HTR-8/SVneo (cell line): ENCODE measurements at regions not wholly inside any gene's neighbourhood (a gene's known extent, or its start where the extent isn't known, plus 50 kb on each side); places are given as distances from the start of the nearest gene placed in this dataset.

ENCODE experiments used
- DNase-seq: peaks from one replicate; pipeline ENCODE4 v3.0.0; 2011; ENCODE audit warnings: low spot score, mixed read lengths; ENCODE audit not compliant: insufficient read length
- FAIRE-seq: peaks from 2 replicates; lab custom pipeline; 2011; peaks lifted over from hg19 to GRCh38; lab: Jason Lieb, UNC

- no peak for FAIRE-seq
- DNase-seq = no peak
Observed at GRCh38 chr5:3023656-3024055, 272.2 kb upstream of the IRX2 start.

GRCh38 chr5:3022665-3023064 is 271.2 kb upstream of the IRX2 start:
- FAIRE-seq (no peak), DNase-seq (no peak)

- DNase-seq (no peak), FAIRE-seq (no peak)
Observed at GRCh38 chr5:3020426-3020825, 268.9 kb upstream of the IRX2 start.

GRCh38 chr5:3019045-3019444 is 267.6 kb upstream of the IRX2 start:
- FAIRE-seq (no peak), DNase-seq (no peak)

GRCh38 chr5:3011764-3012017 is 260.2 kb upstream of the IRX2 start:
- no peak for FAIRE-seq
- DNase-seq = no peak

GRCh38 chr5:3010953-3011763 is 259.7 kb upstream of the IRX2 start:
- FAIRE-seq (no peak), DNase-seq (no peak)

- FAIRE-seq = no peak
Observed at GRCh38 chr5:3010301-3010952, 258.9 kb upstream of the IRX2 start.

GRCh38 chr5:3009605-3010004 is 258.1 kb upstream of the IRX2 start:
- DNase-seq (no peak), FAIRE-seq (no peak)

More at GRCh38 chr5:3010301-3010952, 258.9 kb upstream of the IRX2 start:
- DNase-seq = no peak

GRCh38 chr5:3007577-3007976 is 256.1 kb upstream of the IRX2 start:
- DNase-seq (no peak), FAIRE-seq (no peak)

GRCh38 chr5:3006961-3007551 is 255.6 kb upstream of the IRX2 start:
- no peak for FAIRE-seq
- DNase-seq = no peak

GRCh38 chr5:3006526-3006925 is 255.0 kb upstream of the IRX2 start:
- no peak for FAIRE-seq

GRCh38 chr5:3004361-3005080 is 253.0 kb upstream of the IRX2 start:
- FAIRE-seq = no peak
- DNase-seq = no peak

More at GRCh38 chr5:3006526-3006925, 255.0 kb upstream of the IRX2 start:
- DNase-seq = no peak

GRCh38 chr5:3002230-3002629 is 250.8 kb upstream of the IRX2 start:
- DNase-seq = no peak
- no peak for FAIRE-seq

- no peak for FAIRE-seq
- DNase-seq = no peak
Observed at GRCh38 chr5:3000631-3001030, 249.2 kb upstream of the IRX2 start.

GRCh38 chr5:2999926-3000325 is 248.4 kb upstream of the IRX2 start:
- FAIRE-seq = no peak
- no peak for DNase-seq

- no peak for DNase-seq
- FAIRE-seq = no peak
Observed at GRCh38 chr5:2998106-2998505, 246.6 kb upstream of the IRX2 start.

GRCh38 chr5:2997179-2997578 is 245.7 kb upstream of the IRX2 start:
- FAIRE-seq (no peak), DNase-seq (no peak)

- FAIRE-seq = no peak
- no peak for DNase-seq
Observed at GRCh38 chr5:2996687-2997086, 245.2 kb upstream of the IRX2 start.

- DNase-seq (no peak), FAIRE-seq (no peak)
Observed at GRCh38 chr5:2996248-2996647, 244.8 kb upstream of the IRX2 start.

GRCh38 chr5:2995667-2996066 is 244.2 kb upstream of the IRX2 start:
- FAIRE-seq = no peak
- no peak for DNase-seq

- FAIRE-seq (no peak), DNase-seq (no peak)
Observed at GRCh38 chr5:2995035-2995434, 243.6 kb upstream of the IRX2 start.
